ENCODE measurements at regions not wholly inside any gene's neighbourhood (a gene's known extent, or its start where the extent isn't known, plus 50 kb on each side); places are given as distances from the start of the nearest gene placed in this dataset.

- H3K36me3 Mint-ChIP-seq: no peaks in the 10 kb centered on the region
- CTCF ChIA-PET: interaction anchor here (0.8 to 2.2 kb wide), 2 partner anchors 11 to 37 kb away, joined by 3 to 5 read pairs; no protein-coding TSS in a partner anchor
These were observed 128.8 kb downstream of the LMNTD1 start for GRCh38 chr12:25424211-25424731.

DNA sequence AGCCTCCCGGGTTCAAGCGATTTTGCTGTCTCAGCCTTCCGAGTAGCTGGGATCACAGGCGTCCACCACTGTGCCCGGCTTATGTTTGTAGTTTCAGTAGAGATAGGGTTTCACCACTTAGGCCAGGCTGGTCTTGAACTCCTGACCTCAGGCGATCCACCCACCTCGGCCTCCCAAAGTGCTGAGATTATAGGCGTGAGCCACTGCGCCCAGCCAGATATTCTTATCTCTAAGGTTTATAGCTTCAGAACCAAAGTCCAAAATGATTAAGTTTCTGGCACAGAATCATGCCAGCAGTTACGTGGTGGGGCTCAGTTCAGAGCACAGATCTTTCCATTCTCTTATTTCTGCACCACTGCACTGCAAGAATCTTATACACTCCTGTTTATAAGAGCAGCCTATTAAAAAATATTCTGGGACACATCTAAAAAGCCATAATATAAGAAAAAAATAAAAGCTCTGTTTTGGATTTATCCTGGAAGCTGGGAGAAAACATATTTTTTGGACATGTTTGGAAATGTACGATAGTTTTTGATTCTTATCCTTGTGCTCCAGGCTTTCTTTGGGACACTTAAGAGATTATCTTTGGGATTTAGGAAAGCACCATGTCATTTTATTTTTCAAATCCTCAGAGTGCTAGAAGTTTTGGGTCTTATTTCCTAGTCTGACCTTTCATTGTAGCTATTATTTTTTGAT lies 129.6 kb downstream of the LMNTD1 start:
- Mint-ChIP-seq H3K27me3 (peaks cover 0 to 4% of the 10 kb centered on the region in 2 donors), H3K36me3 (no peaks in the 10 kb centered on the region), H3K9me3 (no peaks in the 10 kb centered on the region), H3K27ac (no peak overlapping the region), H3K4me3 (no peak overlapping the region), H3K4me1 (no peaks in the 10 kb centered on the region)
- ChIA-PET POLR2A (no interaction called here), CTCF (interaction anchor here (1.1 to 2.2 kb wide), 2 partner anchors 12 to 36 kb away, joined by 5 read pairs; no protein-coding TSS in a partner anchor)
- no peak for DNase-seq
- Histone ChIP-seq H3K36me3 (ENCODE audit: insufficient read depth, low read length) (no peaks in the 10 kb centered on the region), H3K27ac (ENCODE audit: low read depth, low read length) (no peak overlapping the region), H3K4me3 (ENCODE audit: low read length) (no peak overlapping the region), H3K9me3 (ENCODE audit: low read length) (no peaks in the 10 kb centered on the region), H3K4me1 (ENCODE audit: insufficient read depth, low read length) (no peaks in the 10 kb centered on the region), H3K27me3 (ENCODE audit: insufficient read depth, low read length, poor library complexity, severe bottlenecking) (no peaks in the 10 kb centered on the region)

More at GRCh38 chr12:25424211-25424731, 128.8 kb downstream of the LMNTD1 start:
- DNase-seq: no peak
- Histone ChIP-seq H3K27me3 (ENCODE audit: insufficient read depth, low read length, poor library complexity, severe bottlenecking) (no peaks in the 10 kb centered on the region), H3K4me1 (ENCODE audit: insufficient read depth, low read length) (no peaks in the 10 kb centered on the region), H3K4me3 (ENCODE audit: low read length) (no peak overlapping the region), H3K27ac (ENCODE audit: low read depth, low read length) (no peak overlapping the region), H3K36me3 (ENCODE audit: insufficient read depth, low read length) (no peaks in the 10 kb centered on the region), H3K9me3 (ENCODE audit: low read length) (no peaks in the 10 kb centered on the region)
- Mint-ChIP-seq H3K4me3 (no peak overlapping the region), H3K9me3 (no peaks in the 10 kb centered on the region), H3K27me3 (peaks cover 0 to 4% of the 10 kb centered on the region in 2 donors), H3K27ac (no peak overlapping the region), H3K4me1 (no peaks in the 10 kb centered on the region)
- POLR2A ChIA-PET: no interaction called here

GRCh38 chr12:25422241-25422640 lies 130.8 kb downstream of the LMNTD1 start:
- H3K36me3 Mint-ChIP-seq: no peaks in the 10 kb centered on the region
- CTCF ChIA-PET: interaction anchor here (1.1 kb wide), 1 partner anchor 14 kb away, joined by 5 read pairs; no protein-coding TSS in a partner anchor

GRCh38 chr12:25421651-25422167 lies 131.4 kb downstream of the LMNTD1 start:
- Histone ChIP-seq H3K9me3 (ENCODE audit: low read length) (no peaks in the 10 kb centered on the region), H3K4me1 (ENCODE audit: insufficient read depth, low read length) (no peaks in the 10 kb centered on the region), H3K4me3 (ENCODE audit: low read length) (no peak overlapping the region), H3K36me3 (ENCODE audit: insufficient read depth, low read length) (no peaks in the 10 kb centered on the region), H3K27me3 (ENCODE audit: insufficient read depth, low read length, poor library complexity, severe bottlenecking) (no peaks in the 10 kb centered on the region), H3K27ac (ENCODE audit: low read depth, low read length) (no peak overlapping the region)
- no peak overlapping the region for H3K27ac Mint-ChIP-seq
- peaks cover 0 to 4% of the 10 kb centered on the region in 2 donors for H3K27me3 Mint-ChIP-seq
- POLR2A ChIA-PET: no interaction called here
- no peaks in the 10 kb centered on the region for H3K4me1 Mint-ChIP-seq
- no peak for DNase-seq
- CTCF ChIA-PET: no interaction called here
- no peaks in the 10 kb centered on the region for H3K9me3 Mint-ChIP-seq
- no peaks in the 10 kb centered on the region for H3K36me3 Mint-ChIP-seq
- H3K4me3 Mint-ChIP-seq: no peak overlapping the region

More at GRCh38 chr12:25422241-25422640, 130.8 kb downstream of the LMNTD1 start:
- no peak overlapping the region for H3K27ac ChIP-seq (ENCODE audit: low read depth, low read length)
- no peak overlapping the region for H3K27ac Mint-ChIP-seq
- no peak overlapping the region for H3K4me3 Mint-ChIP-seq
- no peak overlapping the region for H3K4me3 ChIP-seq (ENCODE audit: low read length)
- no peaks in the 10 kb centered on the region for H3K27me3 ChIP-seq (ENCODE audit: insufficient read depth, low read length, poor library complexity, severe bottlenecking)
- H3K4me1 ChIP-seq (ENCODE audit: insufficient read depth, low read length): no peaks in the 10 kb centered on the region
- peaks cover 0 to 4% of the 10 kb centered on the region in 2 donors for H3K27me3 Mint-ChIP-seq
- H3K36me3 ChIP-seq (ENCODE audit: insufficient read depth, low read length): no peaks in the 10 kb centered on the region
- POLR2A ChIA-PET: no interaction called here
- no peaks in the 10 kb centered on the region for H3K4me1 Mint-ChIP-seq
- H3K9me3 ChIP-seq (ENCODE audit: low read length): no peaks in the 10 kb centered on the region
- no peaks in the 10 kb centered on the region for H3K9me3 Mint-ChIP-seq
- no peak for DNase-seq

DNA sequence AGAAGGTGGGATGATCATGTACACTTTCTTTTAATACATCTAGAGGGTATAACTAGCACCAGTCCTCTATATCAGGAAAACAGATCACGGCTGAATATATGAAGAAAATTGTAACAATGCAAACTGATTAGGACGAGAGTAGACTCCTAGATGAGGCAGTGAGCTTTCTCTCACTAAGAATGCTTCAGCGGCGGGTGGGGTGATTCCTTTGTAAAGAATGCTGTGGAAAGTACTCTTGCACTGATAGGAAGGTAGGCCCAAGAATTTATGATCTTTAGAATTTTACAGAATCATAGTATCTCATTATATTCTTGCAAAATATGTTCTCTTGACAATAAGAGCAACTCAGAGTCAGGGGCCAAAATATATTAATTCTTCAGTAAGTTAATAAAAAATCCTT lies 133.0 kb downstream of the LMNTD1 start:
- no peaks in the 10 kb centered on the region for H3K4me1 Mint-ChIP-seq
- CTCF ChIA-PET: no interaction called here
- no peak overlapping the region for H3K4me3 ChIP-seq (ENCODE audit: low read length)
- no peak overlapping the region for H3K27ac ChIP-seq (ENCODE audit: low read depth, low read length)
- H3K36me3 Mint-ChIP-seq: no peaks in the 10 kb centered on the region
- H3K27ac Mint-ChIP-seq: no peak overlapping the region
- POLR2A ChIA-PET: no interaction called here
- H3K36me3 ChIP-seq (ENCODE audit: insufficient read depth, low read length): no peaks in the 10 kb centered on the region
- no peaks in the 10 kb centered on the region for H3K27me3 ChIP-seq (ENCODE audit: insufficient read depth, low read length, poor library complexity, severe bottlenecking)
- H3K4me3 Mint-ChIP-seq: no peak overlapping the region
- H3K9me3 Mint-ChIP-seq: no peaks in the 10 kb centered on the region
- H3K4me1 ChIP-seq (ENCODE audit: insufficient read depth, low read length): no peaks in the 10 kb centered on the region
- DNase-seq: no peak
- H3K9me3 ChIP-seq (ENCODE audit: low read length): no peaks in the 10 kb centered on the region
- H3K27me3 Mint-ChIP-seq: peaks cover 0 to 4% of the 10 kb centered on the region in 2 donors

DNA sequence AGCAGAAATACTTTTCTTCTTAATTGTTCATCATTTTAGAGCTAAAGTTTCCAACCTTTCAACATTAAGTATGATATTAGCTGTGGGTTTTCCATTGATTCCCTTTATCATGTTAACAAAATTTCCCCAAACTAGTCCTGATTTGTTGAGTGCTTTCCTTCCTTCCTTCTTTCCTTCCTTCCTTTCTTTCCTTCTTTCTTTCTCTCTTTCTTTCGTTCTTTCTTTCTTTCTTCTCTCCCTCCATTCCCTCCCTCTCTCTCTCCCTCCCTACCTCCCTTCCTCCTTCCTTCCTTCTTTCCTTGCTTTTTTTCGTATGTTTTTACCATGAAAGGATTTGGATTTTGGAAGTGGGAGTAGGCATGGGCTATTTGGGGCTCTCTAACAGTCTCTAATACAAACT lies 133.5 kb downstream of the LMNTD1 start:
- no peaks in the 10 kb centered on the region for H3K27me3 ChIP-seq (ENCODE audit: insufficient read depth, low read length, poor library complexity, severe bottlenecking)
- Mint-ChIP-seq H3K4me1 (no peaks in the 10 kb centered on the region), H3K27ac (no peak overlapping the region), H3K9me3 (no peaks in the 10 kb centered on the region), H3K4me3 (no peak overlapping the region), H3K27me3 (peaks cover 0 to 6% of the 10 kb centered on the region in 2 donors), H3K36me3 (no peaks in the 10 kb centered on the region)
- H3K4me1 ChIP-seq (ENCODE audit: insufficient read depth, low read length): no peaks in the 10 kb centered on the region
- ChIA-PET CTCF (no interaction called here), POLR2A (no interaction called here)
- DNase-seq: no peak
- H3K36me3 ChIP-seq (ENCODE audit: insufficient read depth, low read length): no peaks in the 10 kb centered on the region
- no peak overlapping the region for H3K27ac ChIP-seq (ENCODE audit: low read depth, low read length)
- no peaks in the 10 kb centered on the region for H3K9me3 ChIP-seq (ENCODE audit: low read length)
- no peak overlapping the region for H3K4me3 ChIP-seq (ENCODE audit: low read length)

DNA sequence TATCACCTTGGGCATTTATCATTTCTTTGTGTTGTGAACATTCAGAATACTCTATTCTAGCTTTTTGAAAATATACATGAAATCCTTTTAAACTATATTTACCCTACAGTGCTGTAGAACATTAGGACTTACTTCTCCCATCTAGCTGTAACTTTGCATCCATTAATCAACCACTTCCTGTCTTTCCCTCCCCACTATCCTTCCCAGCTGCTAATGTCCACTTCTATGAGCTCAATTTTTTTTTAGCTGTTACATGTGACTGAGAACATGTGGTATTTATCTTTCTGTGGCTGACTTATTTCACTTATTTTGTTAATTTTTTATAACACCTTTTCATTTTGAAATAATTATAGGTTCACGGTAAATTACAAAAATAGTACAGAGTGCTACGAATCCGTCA lies 136.0 kb downstream of the LMNTD1 start:
- H3K27me3 ChIP-seq (ENCODE audit: insufficient read depth, low read length, poor library complexity, severe bottlenecking): no peaks in the 10 kb centered on the region
- Mint-ChIP-seq H3K36me3 (no peaks in the 10 kb centered on the region), H3K4me1 (no peaks in the 10 kb centered on the region), H3K4me3 (no peak overlapping the region), H3K9me3 (no peaks in the 10 kb centered on the region), H3K27me3 (peaks cover 0 to 6% of the 10 kb centered on the region in 2 donors), H3K27ac (no peak overlapping the region)
- H3K4me3 ChIP-seq (ENCODE audit: low read length): no peak overlapping the region
- no peaks in the 10 kb centered on the region for H3K36me3 ChIP-seq (ENCODE audit: insufficient read depth, low read length)
- H3K4me1 ChIP-seq (ENCODE audit: insufficient read depth, low read length): no peaks in the 10 kb centered on the region
- no peak overlapping the region for H3K27ac ChIP-seq (ENCODE audit: low read depth, low read length)
- DNase-seq: no peak
- ChIA-PET CTCF (no interaction called here), POLR2A (no interaction called here)
- no peaks in the 10 kb centered on the region for H3K9me3 ChIP-seq (ENCODE audit: low read length)

- POLR2A ChIA-PET: no interaction called here
- DNase-seq: no peak
- no peak overlapping the region for H3K27ac ChIP-seq (ENCODE audit: low read depth, low read length)
- no peak overlapping the region for H3K4me3 ChIP-seq (ENCODE audit: low read length)
- CTCF ChIA-PET: no interaction called here
- no peaks in the 10 kb centered on the region for H3K4me1 Mint-ChIP-seq
- no peak overlapping the region for H3K27ac Mint-ChIP-seq
- peaks cover 0 to 6% of the 10 kb centered on the region in 2 donors for H3K27me3 Mint-ChIP-seq
- no peaks in the 10 kb centered on the region for H3K9me3 ChIP-seq (ENCODE audit: low read length)
- no peaks in the 10 kb centered on the region for H3K36me3 ChIP-seq (ENCODE audit: insufficient read depth, low read length)
- no peaks in the 10 kb centered on the region for H3K4me1 ChIP-seq (ENCODE audit: insufficient read depth, low read length)
- no peaks in the 10 kb centered on the region for H3K27me3 ChIP-seq (ENCODE audit: insufficient read depth, low read length, poor library complexity, severe bottlenecking)
- H3K36me3 Mint-ChIP-seq: no peaks in the 10 kb centered on the region
- no peaks in the 10 kb centered on the region for H3K9me3 Mint-ChIP-seq
- no peak overlapping the region for H3K4me3 Mint-ChIP-seq
These were observed 136.6 kb downstream of the LMNTD1 start for GRCh38 chr12:25416516-25416915.

Data from CD8-positive, alpha-beta memory T cell (primary cell).